WTC11 (cell line): ENCODE measurements at regions not wholly inside any gene's neighbourhood (a gene's known extent, or its start where the extent isn't known, plus 50 kb on each side); places are given as distances from the start of the nearest gene placed in this dataset.

Experiments used
- ATAC-seq: fragments of 200-7000 bp; cut with Tn5 transposase; 2 replicates; pipeline ENCODE4 v1.10.0; 2021; ENCODE audit warnings: mild to moderate bottlenecking, moderate library complexity
- CTCF ChIA-PET: fragments of 300-600 bp; sonication (Branson Sonifier 250); formaldehyde crosslinking; loops from one replicate; lab custom pipeline; 2021; ENCODE audit warnings: antibody characterized with exemption; lab: Charles Lee
- POLR2A ChIA-PET: fragments of 350-600 bp; sonication (Branson Sonifier 250); formaldehyde crosslinking; loops from one replicate; lab custom pipeline; 2021; ENCODE audit warnings: antibody characterized with exemption; lab: Charles Lee
- DNase-seq: peaks from one replicate; pipeline ENCODE4 v3.0.0; 2021; ENCODE audit warnings: low spot score
- H3K27ac Mint-ChIP-seq: 2 replicates; pipeline ENCODE4 v1.8.0; 2021; ENCODE audit warnings: mixed read lengths
- H3K27me3 Mint-ChIP-seq: 2 replicates; pipeline ENCODE4 v1.8.0; 2021; ENCODE audit warnings: low read depth, mild to moderate bottlenecking, moderate library complexity, mixed read lengths
- H3K36me3 Mint-ChIP-seq: 2 replicates; pipeline ENCODE4 v1.8.0; 2021; ENCODE audit warnings: mixed read lengths
- H3K4me1 Mint-ChIP-seq: 2 replicates; pipeline ENCODE4 v1.8.0; 2022; ENCODE audit warnings: mixed read lengths
- H3K4me3 Mint-ChIP-seq: 2 replicates; pipeline ENCODE4 v1.8.0; 2021; ENCODE audit warnings: mild to moderate bottlenecking, moderate library complexity, mixed read lengths
- H3K9me3 Mint-ChIP-seq: 2 replicates; pipeline ENCODE4 v1.8.0; 2021; ENCODE audit warnings: mixed read lengths
- FOXP1 ChIP-seq: sonication (generic); formaldehyde crosslinking; IDR thresholded peaks from 2 replicates; pipeline ENCODE4 v1.8.0; 2022; ENCODE audit warnings: missing genetic modification reagents, mild to moderate bottlenecking, moderate library complexity, borderline replicate concordance
- FOXP4 ChIP-seq: sonication (generic); formaldehyde crosslinking; IDR thresholded peaks from 2 replicates; pipeline ENCODE4 v1.8.0; 2022; ENCODE audit warnings: mild to moderate bottlenecking, missing genetic modification reagents
- IRF1 ChIP-seq: sonication (generic); formaldehyde crosslinking; IDR thresholded peaks from 2 replicates; pipeline ENCODE4 v1.8.0; 2023; ENCODE audit warnings: missing genetic modification reagents
- PREB ChIP-seq: sonication (generic); formaldehyde crosslinking; IDR thresholded peaks from 2 replicates; pipeline ENCODE4 v1.8.1; 2022; ENCODE audit warnings: mild to moderate bottlenecking, missing genetic modification reagents, moderate library complexity, borderline replicate concordance
- STAT6 ChIP-seq: sonication (generic); formaldehyde crosslinking; conservative IDR thresholded peaks from 2 replicates; pipeline ENCODE4 v1.8.1; 2023; ENCODE audit warnings: mild to moderate bottlenecking, low read depth, missing genetic modification reagents, moderate library complexity
- TP53 ChIP-seq: sonication (generic); formaldehyde crosslinking; IDR thresholded peaks from 2 replicates; pipeline ENCODE4 v1.8.1; 2023; ENCODE audit warnings: mild to moderate bottlenecking, missing genetic modification reagents
- ZMAT4 ChIP-seq: fragments of 250-450 bp; sonication (Bioruptor Pico); IDR thresholded peaks from 2 replicates; pipeline ENCODE4 v1.9.0; 2021; ENCODE audit warnings: mild to moderate bottlenecking
- ZNF263 ChIP-seq: sonication (generic); formaldehyde crosslinking; IDR thresholded peaks from 2 replicates; pipeline ENCODE4 v1.8.1; 2022; ENCODE audit warnings: low read depth, mild to moderate bottlenecking, moderate library complexity, missing genetic modification reagents
- ZNF416 ChIP-seq: fragments of 250-450 bp; sonication (Bioruptor Pico); IDR thresholded peaks from 2 replicates; pipeline ENCODE4 v1.9.0; 2021; ENCODE audit warnings: mild to moderate bottlenecking, inconsistent platforms

- TF ChIP-seq FOXP4 (no peak), ZNF416 (CRISPR knock-in tag) (no peak)
Observed at GRCh38 chr17:13272296-13272695, 254.5 kb upstream of the ELAC2 start (continued).

- POLR2A ChIA-PET = no interaction called here
- CTCF ChIA-PET = no interaction called here
Observed at GRCh38 chr17:13268791-13269595, 251.2 kb upstream of the ELAC2 start.

GRCh38 chr17:13266606-13267005 is 248.8 kb upstream of the ELAC2 start:
- ATAC-seq (no peak), DNase-seq (no peak)
- H3K9me3 Mint-ChIP-seq = no peaks in the 10 kb centered on the region
- H3K4me3 Mint-ChIP-seq = no peak overlapping the region
- H3K27ac Mint-ChIP-seq = no peak overlapping the region
- no peaks in the 10 kb centered on the region for H3K36me3 Mint-ChIP-seq
- H3K4me1 Mint-ChIP-seq = peaks cover 10% of the 10 kb centered on the region
- ChIA-PET CTCF (no interaction called here), POLR2A (no interaction called here)
- H3K27me3 Mint-ChIP-seq = no peaks in the 10 kb centered on the region
- TF ChIP-seq IRF1 (CRISPR knock-in tag) (no peak), STAT6 (CRISPR knock-in tag) (no peak), TP53 (no peak)

More at GRCh38 chr17:13268791-13269595, 251.2 kb upstream of the ELAC2 start:
- DNase-seq (no peak), ATAC-seq (no peak)
- no peaks in the 10 kb centered on the region for H3K9me3 Mint-ChIP-seq
- TF ChIP-seq ZMAT4 (CRISPR knock-in tag) (no peak), FOXP1 (CRISPR knock-in tag) (no peak), ZNF263 (no peak)
- no peak overlapping the region for H3K27ac Mint-ChIP-seq
- peaks cover 1% of the 10 kb centered on the region; the same call in 1 of the 2 replicates for H3K4me1 Mint-ChIP-seq
- no peaks in the 10 kb centered on the region for H3K27me3 Mint-ChIP-seq
- no peaks in the 10 kb centered on the region for H3K36me3 Mint-ChIP-seq
- no peak overlapping the region for H3K4me3 Mint-ChIP-seq

GRCh38 chr17:13265311-13265710 is 247.5 kb upstream of the ELAC2 start:
- peaks cover 10% of the 10 kb centered on the region for H3K4me1 Mint-ChIP-seq
- ATAC-seq (no peak), DNase-seq (no peak)
- no peak for TF ChIP-seq PREB (CRISPR knock-in tag)
- H3K36me3 Mint-ChIP-seq = no peaks in the 10 kb centered on the region
- H3K4me3 Mint-ChIP-seq = no peak overlapping the region
- peaks cover 4% of the 10 kb centered on the region for H3K9me3 Mint-ChIP-seq
- ChIA-PET CTCF (no interaction called here), POLR2A (no interaction called here)
- H3K27ac Mint-ChIP-seq = no peak overlapping the region
- H3K27me3 Mint-ChIP-seq = no peaks in the 10 kb centered on the region
